K562 (cell line): ENCODE measurements at regions not wholly inside any gene's neighbourhood (a gene's known extent, or its start where the extent isn't known, plus 50 kb on each side); places are given as distances from the start of the nearest gene placed in this dataset.

Experiments used
- BRCA1 ChIP-seq, 2 experiments: fragments of 450-650 bp in 1 of 2; sonication (generic) in 1 of 2; formaldehyde crosslinking in 1 of 2; IDR thresholded peaks; 2 replicates each; pipeline versions ENCODE4 v1.5.0 to v1.6.1; 2017 to 2020; ENCODE audit warnings: mild to moderate bottlenecking in 1 of 2, missing genetic modification reagents in 1 of 2
- FOXP1 ChIP-seq: sonication (generic); formaldehyde crosslinking; IDR thresholded peaks from 2 replicates; pipeline ENCODE4 v1.8.0; 2022; ENCODE audit warnings: mild to moderate bottlenecking, missing genetic modification reagents
- NFYB ChIP-seq: IDR thresholded peaks from 2 replicates; pipeline ENCODE4 v1.6.1; 2011; ENCODE audit warnings: mild to moderate bottlenecking, moderate library complexity; ENCODE audit not compliant: insufficient read length; ENCODE audit errors: extremely low read depth
- TF ChIP-seq, protein P1 (sequence below): IDR thresholded peaks from 3 replicates; pipeline ENCODE4 v1.6.1; 2011; ENCODE audit warnings: borderline replicate concordance, mild to moderate bottlenecking; ENCODE audit not compliant: insufficient read length, insufficient read depth
- TF ChIP-seq, protein P2 (sequence below): sonication (generic); formaldehyde crosslinking; IDR thresholded peaks from 2 replicates; pipeline ENCODE4 v1.8.0; 2023; ENCODE audit warnings: missing genetic modification reagents, mild to moderate bottlenecking, borderline replicate concordance

DNA sequence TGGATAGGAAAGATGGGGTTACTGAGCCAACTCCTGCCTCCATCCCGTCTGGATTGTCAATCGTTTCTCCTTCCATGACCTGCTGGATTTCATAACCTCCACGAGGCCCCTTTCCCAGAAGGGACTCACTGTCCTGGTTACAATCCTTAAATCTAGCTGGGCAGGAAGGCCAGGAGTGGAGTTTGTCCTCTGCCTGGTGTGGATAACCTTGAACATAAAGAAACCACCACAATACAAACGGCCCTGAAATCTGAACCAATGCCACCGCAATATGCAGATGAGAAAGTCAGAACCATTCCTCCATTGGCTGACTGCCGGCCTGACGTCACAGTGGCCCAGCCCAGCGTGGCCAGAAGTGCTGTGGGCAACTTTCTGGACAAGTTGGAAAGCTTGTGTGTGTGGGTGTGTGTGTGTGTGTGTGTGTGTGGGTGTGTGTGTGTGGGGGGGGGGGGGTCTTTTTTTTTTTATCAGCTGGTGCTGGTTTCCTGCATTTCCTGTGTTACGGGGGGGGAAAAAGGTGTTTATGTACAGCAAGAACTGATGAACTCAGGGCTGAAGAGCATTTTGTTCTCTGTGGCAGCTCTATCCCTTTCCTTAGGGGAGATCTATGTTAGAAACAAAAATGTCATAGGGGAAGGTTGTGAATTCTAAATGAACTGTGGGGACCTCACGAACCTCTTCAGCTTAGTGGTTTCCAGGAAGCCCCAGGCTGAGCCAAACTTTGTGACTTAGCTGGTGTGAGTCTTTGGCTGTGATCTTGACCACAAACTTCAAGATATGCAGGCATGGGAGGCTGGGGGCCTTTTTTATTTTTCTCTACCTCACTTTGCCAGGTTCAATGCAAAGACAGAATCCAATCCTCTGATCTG, 81.6 kb upstream of the MED13L start (continued):
- TF ChIP-seq NFYB (peak; percentile 53), BRCA1 (IDR thresholded peaks at IDR 0.05) (no peak), BRCA1 (CRISPR knock-in tag; IDR thresholded peaks at IDR 0.05) (no peak), FOXP1 (CRISPR knock-in tag) (no peak)
- TF ChIP-seq, protein P1, sequence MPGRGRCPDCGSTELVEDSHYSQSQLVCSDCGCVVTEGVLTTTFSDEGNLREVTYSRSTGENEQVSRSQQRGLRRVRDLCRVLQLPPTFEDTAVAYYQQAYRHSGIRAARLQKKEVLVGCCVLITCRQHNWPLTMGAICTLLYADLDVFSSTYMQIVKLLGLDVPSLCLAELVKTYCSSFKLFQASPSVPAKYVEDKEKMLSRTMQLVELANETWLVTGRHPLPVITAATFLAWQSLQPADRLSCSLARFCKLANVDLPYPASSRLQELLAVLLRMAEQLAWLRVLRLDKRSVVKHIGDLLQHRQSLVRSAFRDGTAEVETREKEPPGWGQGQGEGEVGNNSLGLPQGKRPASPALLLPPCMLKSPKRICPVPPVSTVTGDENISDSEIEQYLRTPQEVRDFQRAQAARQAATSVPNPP, result no peak
- TF ChIP-seq, protein P2, sequence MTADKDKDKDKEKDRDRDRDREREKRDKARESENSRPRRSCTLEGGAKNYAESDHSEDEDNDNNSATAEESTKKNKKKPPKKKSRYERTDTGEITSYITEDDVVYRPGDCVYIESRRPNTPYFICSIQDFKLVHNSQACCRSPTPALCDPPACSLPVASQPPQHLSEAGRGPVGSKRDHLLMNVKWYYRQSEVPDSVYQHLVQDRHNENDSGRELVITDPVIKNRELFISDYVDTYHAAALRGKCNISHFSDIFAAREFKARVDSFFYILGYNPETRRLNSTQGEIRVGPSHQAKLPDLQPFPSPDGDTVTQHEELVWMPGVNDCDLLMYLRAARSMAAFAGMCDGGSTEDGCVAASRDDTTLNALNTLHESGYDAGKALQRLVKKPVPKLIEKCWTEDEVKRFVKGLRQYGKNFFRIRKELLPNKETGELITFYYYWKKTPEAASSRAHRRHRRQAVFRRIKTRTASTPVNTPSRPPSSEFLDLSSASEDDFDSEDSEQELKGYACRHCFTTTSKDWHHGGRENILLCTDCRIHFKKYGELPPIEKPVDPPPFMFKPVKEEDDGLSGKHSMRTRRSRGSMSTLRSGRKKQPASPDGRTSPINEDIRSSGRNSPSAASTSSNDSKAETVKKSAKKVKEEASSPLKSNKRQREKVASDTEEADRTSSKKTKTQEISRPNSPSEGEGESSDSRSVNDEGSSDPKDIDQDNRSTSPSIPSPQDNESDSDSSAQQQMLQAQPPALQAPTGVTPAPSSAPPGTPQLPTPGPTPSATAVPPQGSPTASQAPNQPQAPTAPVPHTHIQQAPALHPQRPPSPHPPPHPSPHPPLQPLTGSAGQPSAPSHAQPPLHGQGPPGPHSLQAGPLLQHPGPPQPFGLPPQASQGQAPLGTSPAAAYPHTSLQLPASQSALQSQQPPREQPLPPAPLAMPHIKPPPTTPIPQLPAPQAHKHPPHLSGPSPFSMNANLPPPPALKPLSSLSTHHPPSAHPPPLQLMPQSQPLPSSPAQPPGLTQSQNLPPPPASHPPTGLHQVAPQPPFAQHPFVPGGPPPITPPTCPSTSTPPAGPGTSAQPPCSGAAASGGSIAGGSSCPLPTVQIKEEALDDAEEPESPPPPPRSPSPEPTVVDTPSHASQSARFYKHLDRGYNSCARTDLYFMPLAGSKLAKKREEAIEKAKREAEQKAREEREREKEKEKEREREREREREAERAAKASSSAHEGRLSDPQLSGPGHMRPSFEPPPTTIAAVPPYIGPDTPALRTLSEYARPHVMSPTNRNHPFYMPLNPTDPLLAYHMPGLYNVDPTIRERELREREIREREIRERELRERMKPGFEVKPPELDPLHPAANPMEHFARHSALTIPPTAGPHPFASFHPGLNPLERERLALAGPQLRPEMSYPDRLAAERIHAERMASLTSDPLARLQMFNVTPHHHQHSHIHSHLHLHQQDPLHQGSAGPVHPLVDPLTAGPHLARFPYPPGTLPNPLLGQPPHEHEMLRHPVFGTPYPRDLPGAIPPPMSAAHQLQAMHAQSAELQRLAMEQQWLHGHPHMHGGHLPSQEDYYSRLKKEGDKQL (CRISPR knock-in tag), result no peak
